Karpas-422 (cell line): ENCODE measurements at regions not wholly inside any gene's neighbourhood (a gene's known extent, or its start where the extent isn't known, plus 50 kb on each side); places are given as distances from the start of the nearest gene placed in this dataset.

ENCODE experiments used
- DNase-seq: peaks from one replicate; pipeline ENCODE4 v3.0.0-alpha.2; 2015
- H2AFZ ChIP-seq: fragments of 200-600 bp; sonication (generic); 2 replicates; pipeline ENCODE4 v1.6.1; 2014; ENCODE audit warnings: antibody characterized with exemption, low read length, mixed read lengths
- H3K27ac ChIP-seq: fragments of 200-600 bp; sonication (generic); 2 replicates; pipeline ENCODE4 v1.5.1; 2014; ENCODE audit warnings: mild to moderate bottlenecking, low read length, moderate library complexity
- H3K27me3 ChIP-seq: fragments of 200-600 bp; sonication (generic); 2 replicates; pipeline ENCODE4 v1.6.1; 2014; ENCODE audit warnings: low read length, mixed read lengths
- H3K36me3 ChIP-seq: fragments of 200-600 bp; sonication (generic); 2 replicates; pipeline ENCODE4 v1.6.1; 2014; ENCODE audit warnings: low read length, mixed read lengths; ENCODE audit not compliant: insufficient read depth
- H3K4me1 ChIP-seq: fragments of 200-600 bp; sonication (generic); 2 replicates; pipeline ENCODE4 v1.6.1; 2014; ENCODE audit warnings: mild to moderate bottlenecking, low read length, mixed read lengths
- H3K4me2 ChIP-seq: fragments of 200-600 bp; sonication (generic); 2 replicates; pipeline ENCODE4 v1.6.1; 2014; ENCODE audit warnings: low read length, low read depth, mild to moderate bottlenecking; ENCODE audit not compliant: poor library complexity, severe bottlenecking
- H3K4me3 ChIP-seq: fragments of 200-600 bp; sonication (generic); 2 replicates; pipeline ENCODE4 v1.5.1; 2014; ENCODE audit warnings: mild to moderate bottlenecking, antibody characterized with exemption, low read length, mixed read lengths
- H3K79me2 ChIP-seq: fragments of 200-600 bp; sonication (generic); 2 replicates; pipeline ENCODE4 v1.6.1; 2014; ENCODE audit warnings: mild to moderate bottlenecking, low read length, mixed read lengths
- H3K9ac ChIP-seq: fragments of 200-600 bp; sonication (generic); 2 replicates; pipeline ENCODE4 v1.6.0; 2014; ENCODE audit warnings: low read length
- H3K9me2 ChIP-seq: fragments of 200-600 bp; sonication (generic), shearing (Covaris generic); replicated peaks from 2 replicates; pipeline ENCODE4 v1.6.0; 2014; ENCODE audit warnings: mild to moderate bottlenecking, low read length, moderate library complexity; ENCODE audit not compliant: insufficient read depth
- H3K9me3 ChIP-seq: fragments of 300-700, 200-600 bp; sonication (generic); 2 replicates; pipeline ENCODE4 v1.6.1; 2014; ENCODE audit warnings: low read length, mixed read lengths
- H4K20me1 ChIP-seq: fragments of 200-600 bp; sonication (generic); 2 replicates; pipeline ENCODE4 v1.6.1; 2014; ENCODE audit warnings: mild to moderate bottlenecking, antibody characterized with exemption, low read length, low read depth; ENCODE audit not compliant: insufficient read depth

GRCh38 chr17:37826497-37827430 is 81.9 kb upstream of the HNF1B start:
- no peak overlapping the region for H2AFZ ChIP-seq
- H3K4me1 ChIP-seq, result peaks cover 95% of the 10 kb centered on the region
- no peaks in the 10 kb centered on the region for H3K9me2 ChIP-seq

GRCh38 chr17:37825851-37826250 is 81.0 kb upstream of the HNF1B start:
- peak overlapping the region; percentile 68 for H3K4me2 ChIP-seq
- peak overlapping the region; percentile 100 for H3K27ac ChIP-seq
- H3K9me2 ChIP-seq, result no peaks in the 10 kb centered on the region
- H3K36me3 ChIP-seq, result no peaks in the 10 kb centered on the region
- peak; percentile 95 for DNase-seq
- H3K4me1 ChIP-seq, result peaks cover 95% of the 10 kb centered on the region
- H3K27me3 ChIP-seq, result no peaks in the 10 kb centered on the region
- no peaks in the 10 kb centered on the region for H3K9me3 ChIP-seq
- peak overlapping the region; percentile 85 for H3K9ac ChIP-seq
- peak overlapping the region; percentile 45 for H3K4me3 ChIP-seq
- no peak overlapping the region for H2AFZ ChIP-seq
- H3K79me2 ChIP-seq, result no peaks in the 10 kb centered on the region
- H4K20me1 ChIP-seq, result no peaks in the 10 kb centered on the region

More at GRCh38 chr17:37826497-37827430, 81.9 kb upstream of the HNF1B start:
- Histone ChIP-seq H4K20me1 (no peaks in the 10 kb centered on the region), H3K9ac (peak overlapping the region; percentile 85), H3K27me3 (no peaks in the 10 kb centered on the region), H3K36me3 (no peaks in the 10 kb centered on the region), H3K4me2 (peak overlapping the region; percentile 68), H3K9me3 (no peaks in the 10 kb centered on the region), H3K79me2 (no peaks in the 10 kb centered on the region), H3K4me3 (peak overlapping the region; percentile 41), H3K27ac (peak overlapping the region; percentile 100)
- peak; percentile 88 for DNase-seq

DNA sequence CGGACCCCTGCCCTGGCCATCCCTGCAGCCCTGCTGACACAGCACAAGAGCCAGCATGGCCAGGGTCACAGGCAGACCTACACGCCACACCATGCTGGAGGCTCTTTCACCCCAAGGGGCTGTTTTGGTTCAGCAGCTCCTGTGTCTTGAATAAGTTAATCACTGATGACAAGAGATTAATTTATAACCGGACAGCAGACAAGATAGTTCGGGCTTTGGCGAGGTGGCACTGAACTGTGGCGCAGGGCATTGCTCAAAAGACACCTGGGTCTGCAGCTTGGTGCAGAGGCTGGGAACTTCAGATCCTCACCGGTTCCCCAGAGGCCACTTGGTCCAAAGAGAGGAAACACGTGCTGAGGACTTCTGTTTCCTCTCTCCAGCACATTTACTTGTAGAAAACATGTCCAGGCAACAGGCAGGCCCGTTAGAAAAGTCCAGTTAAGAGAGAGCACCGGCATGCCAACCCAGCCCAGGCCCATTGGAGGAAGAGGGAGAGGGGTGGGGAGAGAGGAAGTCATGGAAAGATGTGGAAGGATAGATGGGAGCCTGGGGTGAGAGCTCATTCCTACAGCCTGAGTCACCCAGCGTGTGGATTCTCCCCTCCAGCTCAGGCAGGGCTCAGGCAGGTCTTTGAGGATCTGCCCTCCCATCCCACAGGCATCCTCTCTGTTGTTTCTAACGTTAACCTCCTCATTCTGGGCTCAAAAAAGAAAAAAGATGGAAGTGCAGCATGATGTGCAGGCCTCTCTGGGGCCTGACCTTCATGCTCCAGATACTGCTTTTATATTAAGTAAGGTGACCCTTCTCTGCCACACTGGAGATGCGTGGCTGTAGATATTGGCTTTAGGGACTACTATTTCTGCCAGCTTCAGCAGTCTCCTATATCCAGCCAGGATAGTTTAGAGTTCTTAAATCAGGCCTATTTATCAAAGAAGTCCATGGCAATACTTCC is 80.0 kb upstream of the HNF1B start:
- Histone ChIP-seq H3K36me3 (no peaks in the 10 kb centered on the region), H3K4me3 (peak overlapping the region; percentile 45), H3K9me2 (no peaks in the 10 kb centered on the region), H3K9ac (peak overlapping the region; percentile 85), H3K4me2 (peak overlapping the region; percentile 68), H4K20me1 (no peaks in the 10 kb centered on the region), H2AFZ (no peak overlapping the region), H3K9me3 (no peaks in the 10 kb centered on the region), H3K27ac (peak overlapping the region; percentile 100), H3K4me1 (peaks cover 95% of the 10 kb centered on the region), H3K27me3 (no peaks in the 10 kb centered on the region), H3K79me2 (no peaks in the 10 kb centered on the region)
- peak; percentile 97 for DNase-seq

- H3K79me2 ChIP-seq, result no peaks in the 10 kb centered on the region
- peak; percentile 82 for DNase-seq
- H3K9me3 ChIP-seq, result no peaks in the 10 kb centered on the region
- no peaks in the 10 kb centered on the region for H3K36me3 ChIP-seq
- peak overlapping the region; percentile 100 for H3K27ac ChIP-seq
- H4K20me1 ChIP-seq, result no peaks in the 10 kb centered on the region
- peaks cover 95% of the 10 kb centered on the region for H3K4me1 ChIP-seq
- peak overlapping the region; percentile 68 for H3K4me2 ChIP-seq
- H3K9ac ChIP-seq, result peak overlapping the region; percentile 85
- H3K27me3 ChIP-seq, result no peaks in the 10 kb centered on the region
- no peak overlapping the region for H2AFZ ChIP-seq
- H3K4me3 ChIP-seq, result peak overlapping the region; percentile 35; the same call in 1 of the 2 replicates
- H3K9me2 ChIP-seq, result no peaks in the 10 kb centered on the region
Observed at GRCh38 chr17:37823996-37824395, 79.1 kb upstream of the HNF1B start.

DNA sequence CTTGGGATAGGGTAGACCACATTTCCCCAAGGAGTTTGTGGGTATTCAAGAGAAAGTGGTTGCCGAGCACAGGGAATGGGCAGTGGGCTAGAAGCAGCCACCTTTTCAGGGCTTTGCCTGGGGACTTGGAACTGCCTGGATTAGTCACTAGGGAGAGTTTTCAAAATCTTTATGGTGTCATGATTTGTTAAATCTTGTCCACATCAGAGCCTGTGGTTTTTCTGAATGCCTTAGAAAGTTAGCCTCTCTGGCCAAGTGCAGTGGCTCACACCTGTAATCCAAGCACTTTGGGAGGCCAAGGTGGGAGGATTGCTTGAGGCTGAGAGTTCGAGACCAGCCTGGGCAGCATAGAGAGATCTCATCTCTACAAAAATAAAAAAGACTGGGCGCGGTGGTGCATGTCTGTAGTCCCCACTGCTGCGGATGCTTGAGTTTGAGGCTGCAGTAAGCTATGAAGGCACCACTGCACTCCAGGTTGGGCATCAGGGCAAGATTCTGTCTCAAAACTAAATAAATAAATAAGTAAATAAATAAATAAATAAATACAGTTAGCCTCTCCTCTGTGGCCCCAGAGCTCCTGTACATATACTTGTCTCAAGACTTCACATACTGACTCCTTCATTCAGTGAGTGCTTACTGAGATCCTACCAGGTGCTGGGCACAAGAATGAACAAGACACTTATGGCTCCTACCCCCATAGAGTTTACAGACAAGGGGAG is 76.3 kb upstream of the HNF1B start:
- Histone ChIP-seq H3K4me1 (peaks cover 86% of the 10 kb centered on the region), H3K9me2 (no peaks in the 10 kb centered on the region), H2AFZ (no peak overlapping the region), H3K27ac (peak overlapping the region; percentile 100), H3K9ac (peak overlapping the region; percentile 71), H3K36me3 (no peaks in the 10 kb centered on the region), H4K20me1 (no peaks in the 10 kb centered on the region), H3K79me2 (no peaks in the 10 kb centered on the region), H3K4me2 (peak overlapping the region; percentile 72), H3K4me3 (peak overlapping the region; percentile 36; the same call in 1 of the 2 replicates), H3K9me3 (no peaks in the 10 kb centered on the region), H3K27me3 (no peaks in the 10 kb centered on the region)
- no peak for DNase-seq

DNA sequence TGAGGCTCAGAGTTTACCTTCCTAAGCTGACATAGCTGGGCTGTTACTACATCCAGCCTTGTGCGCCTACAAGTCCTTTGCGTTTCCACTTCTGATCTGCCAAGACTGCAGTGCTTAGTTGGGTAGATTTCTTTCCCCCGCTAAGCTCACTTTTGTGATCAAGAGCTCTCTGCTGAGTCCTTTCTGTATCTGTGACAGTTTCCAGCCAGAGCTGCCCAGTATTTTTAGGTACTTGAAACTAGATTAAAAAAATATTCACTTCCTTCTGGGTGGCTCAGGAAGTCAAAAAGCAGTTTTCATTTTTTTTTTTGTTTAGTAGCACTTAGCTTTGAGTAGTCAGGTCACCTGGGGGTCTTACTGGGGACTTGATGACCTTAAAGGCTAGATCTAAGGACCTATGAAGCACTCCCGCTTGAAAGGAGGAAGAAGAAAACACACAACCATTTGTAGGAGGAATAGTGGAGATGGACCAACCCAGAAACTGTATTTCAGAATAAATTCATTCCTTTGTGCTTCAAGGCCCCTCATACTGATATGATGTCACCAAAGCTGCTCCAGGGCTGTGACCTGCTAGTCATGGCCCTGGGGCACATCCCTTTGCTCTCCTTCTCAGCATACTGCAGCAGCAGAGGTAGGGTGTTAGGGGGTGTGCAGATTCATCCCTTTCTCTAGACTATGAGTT is 75.6 kb upstream of the HNF1B start:
- Histone ChIP-seq H3K27me3 (no peaks in the 10 kb centered on the region), H2AFZ (no peak overlapping the region), H3K4me2 (peak overlapping the region; percentile 72), H3K9me2 (no peaks in the 10 kb centered on the region), H3K27ac (peak overlapping the region; percentile 100), H3K79me2 (no peaks in the 10 kb centered on the region), H3K9ac (peak overlapping the region; percentile 71), H3K4me1 (peaks cover 79% of the 10 kb centered on the region), H3K4me3 (peak overlapping the region; percentile 36), H3K9me3 (no peaks in the 10 kb centered on the region), H3K36me3 (no peaks in the 10 kb centered on the region), H4K20me1 (no peaks in the 10 kb centered on the region)
- DNase-seq, result peak; percentile 88

DNA sequence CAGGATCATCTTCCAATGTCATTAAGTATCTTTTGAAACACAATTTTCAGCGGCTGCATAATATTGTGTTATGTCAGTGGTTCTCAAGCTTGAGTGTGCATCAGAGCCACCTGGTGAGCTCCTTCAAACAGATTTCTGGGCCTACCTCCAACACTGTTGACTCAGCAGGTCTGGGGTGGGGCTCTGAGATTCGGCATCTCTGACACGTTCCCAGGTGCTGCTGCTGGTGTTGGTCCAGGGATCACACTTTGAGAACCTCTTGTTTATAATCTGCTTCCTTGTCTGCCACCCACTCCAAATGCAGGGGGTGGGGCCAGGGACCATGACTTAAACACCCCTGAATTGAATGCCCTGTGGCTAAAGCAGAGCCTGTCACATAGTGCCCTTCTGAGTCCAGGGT is 73.8 kb upstream of the HNF1B start:
- peaks cover 61% of the 10 kb centered on the region for H3K4me1 ChIP-seq
- peak overlapping the region; percentile 100 for H3K27ac ChIP-seq

More for the DNA sequence above, 73.8 kb upstream of the HNF1B start:
- H3K36me3 ChIP-seq, result no peaks in the 10 kb centered on the region
- no peaks in the 10 kb centered on the region for H3K79me2 ChIP-seq
- no peaks in the 10 kb centered on the region for H4K20me1 ChIP-seq
- peak overlapping the region; percentile 36; the same call in 1 of the 2 replicates for H3K4me3 ChIP-seq
- H3K27me3 ChIP-seq, result no peaks in the 10 kb centered on the region
- H3K9ac ChIP-seq, result peak overlapping the region; percentile 71
- peak overlapping the region; percentile 72 for H3K4me2 ChIP-seq
- no peaks in the 10 kb centered on the region for H3K9me3 ChIP-seq
- H3K9me2 ChIP-seq, result no peaks in the 10 kb centered on the region
- H2AFZ ChIP-seq, result peak overlapping the region; percentile 73
- peak; percentile 80 for DNase-seq
